ENCODE measurements at regions not wholly inside any gene's neighbourhood (a gene's known extent, or its start where the extent isn't known, plus 50 kb on each side); places are given as distances from the start of the nearest gene placed in this dataset.

- Histone ChIP-seq H4K20me1 (ENCODE audit: insufficient read depth) (no peaks in the 10 kb centered on the region), H3K4me3 (IDR thresholded peaks at IDR 0.05; ENCODE audit: insufficient read depth, low read depth, low read length) (no peak overlapping the region)
- no peak for TF ChIP-seq CTCF (conservative IDR thresholded peaks at IDR 0.05; ENCODE audit: low read depth, low read length)
Observed at GRCh38 chr3:76631251-76631650, 408.6 kb upstream of the ROBO2 start.

DNA sequence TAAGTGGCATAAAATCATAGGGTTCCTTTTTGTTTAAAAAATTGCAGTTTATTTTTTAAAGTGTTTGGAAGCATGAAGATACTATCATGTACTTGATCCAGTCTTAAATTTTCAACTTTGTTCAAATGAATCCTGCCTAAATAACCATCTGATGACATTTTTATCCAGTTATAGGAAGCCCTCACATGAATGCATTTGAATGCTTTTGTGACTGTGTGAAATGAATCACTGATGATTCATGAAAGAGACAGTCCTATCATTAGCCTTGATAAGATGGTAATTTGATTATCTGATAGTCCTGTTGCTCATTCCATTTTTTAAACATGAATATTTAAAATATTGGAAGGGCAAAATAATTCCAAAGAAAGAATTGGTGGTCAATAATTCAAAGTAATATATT, 401.9 kb upstream of the ROBO2 start:
- no peaks in the 10 kb centered on the region for H3K79me2 ChIP-seq (ENCODE audit: insufficient read depth, low read depth)
- no peak overlapping the region for H3K27ac ChIP-seq
- H3K27me3 ChIP-seq (ENCODE audit: insufficient read depth, low read depth), result no peaks in the 10 kb centered on the region
- H3K4me2 ChIP-seq, result no peak overlapping the region
- H3K4me1 ChIP-seq (ENCODE audit: low read depth, poor library complexity, severe bottlenecking), result no peaks in the 10 kb centered on the region
- TF ChIP-seq CTCF (conservative IDR thresholded peaks at IDR 0.05; ENCODE audit: low read depth, low read length), result no peak
- no peak overlapping the region for H2AFZ ChIP-seq (ENCODE audit: low read depth)
- no peaks in the 10 kb centered on the region for H4K20me1 ChIP-seq (ENCODE audit: insufficient read depth)
- H3K4me3 ChIP-seq (IDR thresholded peaks at IDR 0.05; ENCODE audit: insufficient read depth, low read depth, low read length), result no peak overlapping the region
- H3K9ac ChIP-seq, result no peak overlapping the region
- no peaks in the 10 kb centered on the region for H3K36me3 ChIP-seq (ENCODE audit: insufficient read depth)

More at GRCh38 chr3:76631251-76631650, 408.6 kb upstream of the ROBO2 start:
- no peak overlapping the region for H2AFZ ChIP-seq (ENCODE audit: low read depth)
- no peak overlapping the region for H3K9ac ChIP-seq
- H3K36me3 ChIP-seq (ENCODE audit: insufficient read depth), result no peaks in the 10 kb centered on the region
- H3K79me2 ChIP-seq (ENCODE audit: insufficient read depth, low read depth), result no peaks in the 10 kb centered on the region
- H3K27me3 ChIP-seq (ENCODE audit: insufficient read depth, low read depth), result no peaks in the 10 kb centered on the region
- H3K27ac ChIP-seq, result no peak overlapping the region
- no peaks in the 10 kb centered on the region for H3K4me1 ChIP-seq (ENCODE audit: low read depth, poor library complexity, severe bottlenecking)
- no peak overlapping the region for H3K4me2 ChIP-seq

DNA sequence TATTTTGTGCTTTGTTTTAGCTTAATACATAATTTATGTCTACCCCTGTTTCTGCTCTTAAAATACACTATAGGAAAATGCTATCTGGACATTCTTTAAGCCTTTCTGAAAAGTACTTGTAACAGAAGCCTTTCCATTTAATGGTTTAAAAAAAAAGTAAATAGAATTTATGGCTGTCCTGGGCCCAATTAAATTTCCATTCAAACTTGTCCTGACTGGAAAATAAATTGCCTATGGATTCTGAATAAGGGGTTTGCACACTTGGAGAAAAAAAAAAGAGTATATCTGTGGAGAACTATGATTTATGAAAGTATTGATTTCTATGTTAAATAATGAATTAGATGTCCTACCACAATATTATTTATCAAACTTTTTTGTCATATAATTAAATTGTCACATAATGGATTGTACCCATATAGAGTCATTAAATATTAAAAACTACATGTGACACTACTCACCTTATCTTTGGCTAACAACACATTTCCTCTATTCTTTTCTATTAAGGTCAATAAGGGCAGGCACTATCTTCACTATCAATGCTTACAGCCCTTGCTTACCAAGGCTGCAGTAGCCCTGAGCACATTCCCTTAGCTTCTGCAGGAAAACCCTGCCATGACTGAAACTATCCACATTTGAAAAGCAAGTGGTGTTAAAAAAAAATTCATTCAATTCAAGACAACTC, 396.1 kb upstream of the ROBO2 start:
- Histone ChIP-seq H3K36me3 (ENCODE audit: insufficient read depth) (no peaks in the 10 kb centered on the region), H3K27me3 (ENCODE audit: insufficient read depth, low read depth) (no peaks in the 10 kb centered on the region), H3K4me2 (no peak overlapping the region), H2AFZ (ENCODE audit: low read depth) (no peak overlapping the region), H3K27ac (no peak overlapping the region), H3K79me2 (ENCODE audit: insufficient read depth, low read depth) (no peaks in the 10 kb centered on the region), H3K4me1 (ENCODE audit: low read depth, poor library complexity, severe bottlenecking) (no peaks in the 10 kb centered on the region), H3K4me3 (IDR thresholded peaks at IDR 0.05; ENCODE audit: insufficient read depth, low read depth, low read length) (no peak overlapping the region), H4K20me1 (ENCODE audit: insufficient read depth) (no peaks in the 10 kb centered on the region), H3K9ac (no peak overlapping the region)
- no peak for TF ChIP-seq CTCF (conservative IDR thresholded peaks at IDR 0.05; ENCODE audit: low read depth, low read length)

DNA sequence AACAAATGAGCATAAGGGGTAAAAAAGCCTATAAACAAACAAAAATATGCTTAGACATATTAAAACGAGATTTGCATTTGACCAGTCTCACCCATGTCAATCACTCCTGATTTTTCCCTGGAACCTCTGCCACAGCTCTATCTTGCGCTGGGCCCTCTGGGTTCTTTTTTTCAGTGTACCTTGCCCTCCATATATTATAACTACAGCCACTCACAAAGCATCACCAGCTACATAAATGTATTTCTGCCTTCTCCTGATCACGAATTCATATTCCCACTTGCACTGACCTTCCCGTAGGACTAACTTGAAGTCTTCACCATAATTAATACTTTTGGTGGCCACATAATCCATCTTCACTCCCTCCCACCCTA, 395.6 kb upstream of the ROBO2 start:
- Histone ChIP-seq H3K79me2 (ENCODE audit: insufficient read depth, low read depth) (no peaks in the 10 kb centered on the region), H3K36me3 (ENCODE audit: insufficient read depth) (no peaks in the 10 kb centered on the region), H3K27me3 (ENCODE audit: insufficient read depth, low read depth) (no peaks in the 10 kb centered on the region), H2AFZ (ENCODE audit: low read depth) (no peak overlapping the region), H4K20me1 (ENCODE audit: insufficient read depth) (no peaks in the 10 kb centered on the region), H3K4me2 (no peak overlapping the region), H3K4me1 (ENCODE audit: low read depth, poor library complexity, severe bottlenecking) (no peaks in the 10 kb centered on the region), H3K4me3 (IDR thresholded peaks at IDR 0.05; ENCODE audit: insufficient read depth, low read depth, low read length) (no peak overlapping the region), H3K27ac (no peak overlapping the region), H3K9ac (no peak overlapping the region)
- no peak for TF ChIP-seq CTCF (conservative IDR thresholded peaks at IDR 0.05; ENCODE audit: low read depth, low read length)
